ENCODE measurements at regions not wholly inside any gene's neighbourhood (a gene's known extent, or its start where the extent isn't known, plus 50 kb on each side); places are given as distances from the start of the nearest gene placed in this dataset.

- no peak overlapping the region for H3K27ac ChIP-seq (ENCODE audit: low read depth in 1 of 2, low read length in 2 of 2)
- H3K27me3 ChIP-seq (ENCODE audit: control insufficient read depth in 1 of 2, insufficient read depth in 2 of 2, low read length in 1 of 2), result no peaks in the 10 kb centered on the region
- intact Hi-C loops (cut with DNase I), result no loop called here
- WGBS, 2 donors, result 79 to 80% methylated on average over 2 of the region's 2 CpGs
- ATAC-seq (ENCODE audit: low FRiP score) (no peak), DNase-seq (no peak)
- no peaks in the 10 kb centered on the region for H3K4me1 ChIP-seq (ENCODE audit: control insufficient read depth in 1 of 2, insufficient read depth in 2 of 2, low read length in 2 of 2)
- peaks cover 1% of the 10 kb centered on the region for H3K9me3 ChIP-seq (ENCODE audit: control insufficient read depth, low read length)
- H3K36me3 ChIP-seq (ENCODE audit: control insufficient read depth in 1 of 2, insufficient read depth in 2 of 2, low read length in 1 of 2), result no peaks in the 10 kb centered on the region
- no peak overlapping the region for H3K4me3 ChIP-seq (ENCODE audit: low read length in 2 of 2)
Measured at GRCh38 chr5:164688437-164688836, 1183.0 kb downstream of the MAT2B start.

GRCh38 chr5:164708831-164709230 is 1203.4 kb downstream of the MAT2B start:
- DNase-seq (no peak), ATAC-seq (ENCODE audit: low FRiP score) (no peak)
- no peaks in the 10 kb centered on the region for H3K9me3 ChIP-seq (ENCODE audit: control insufficient read depth, low read length)
- H3K27me3 ChIP-seq (ENCODE audit: control insufficient read depth in 1 of 2, insufficient read depth in 2 of 2, low read length in 1 of 2), result peaks cover 0 to 1% of the 10 kb centered on the region in 2 donors
- no peaks in the 10 kb centered on the region for H3K36me3 ChIP-seq (ENCODE audit: control insufficient read depth in 1 of 2, insufficient read depth in 2 of 2, low read length in 1 of 2)
- H3K27ac ChIP-seq (ENCODE audit: low read depth in 1 of 2, low read length in 2 of 2), result no peak overlapping the region
- intact Hi-C loops (cut with DNase I), result no loop called here
- H3K4me3 ChIP-seq (ENCODE audit: low read length in 2 of 2), result no peak overlapping the region
- 12 to 16% methylated on average over 7 of the region's 7 CpGs for WGBS, 2 donors
- H3K4me1 ChIP-seq (ENCODE audit: control insufficient read depth in 1 of 2, insufficient read depth in 2 of 2, low read length in 2 of 2), result no peaks in the 10 kb centered on the region

- H3K9me3 ChIP-seq (ENCODE audit: control insufficient read depth, low read length), result no peaks in the 10 kb centered on the region
- H3K36me3 ChIP-seq (ENCODE audit: control insufficient read depth in 1 of 2, insufficient read depth in 2 of 2, low read length in 1 of 2), result no peaks in the 10 kb centered on the region
- no peak overlapping the region for H3K27ac ChIP-seq (ENCODE audit: low read depth in 1 of 2, low read length in 2 of 2)
- no peak for DNase-seq
- H3K4me1 ChIP-seq (ENCODE audit: control insufficient read depth in 1 of 2, insufficient read depth in 2 of 2, low read length in 2 of 2), result no peaks in the 10 kb centered on the region
- 68 to 70% methylated on average over 2 of the region's 2 CpGs for WGBS, 2 donors
- intact Hi-C loops (cut with DNase I), result no loop called here
- no peaks in the 10 kb centered on the region for H3K27me3 ChIP-seq (ENCODE audit: control insufficient read depth in 1 of 2, insufficient read depth in 2 of 2, low read length in 1 of 2)
- H3K4me3 ChIP-seq (ENCODE audit: low read length in 2 of 2), result no peak overlapping the region
- no peak for ATAC-seq (ENCODE audit: low FRiP score)
Measured at GRCh38 chr5:164713682-164714081, 1208.3 kb downstream of the MAT2B start.

GRCh38 chr5:164721116-164721515 is 1215.7 kb downstream of the MAT2B start:
- ATAC-seq (ENCODE audit: low FRiP score) (no peak), DNase-seq (no peak)
- no peak overlapping the region for H3K4me3 ChIP-seq (ENCODE audit: low read length in 2 of 2)
- no peaks in the 10 kb centered on the region for H3K36me3 ChIP-seq (ENCODE audit: control insufficient read depth in 1 of 2, insufficient read depth in 2 of 2, low read length in 1 of 2)
- H3K27me3 ChIP-seq (ENCODE audit: control insufficient read depth in 1 of 2, insufficient read depth in 2 of 2, low read length in 1 of 2), result no peaks in the 10 kb centered on the region
- no peaks in the 10 kb centered on the region for H3K4me1 ChIP-seq (ENCODE audit: control insufficient read depth in 1 of 2, insufficient read depth in 2 of 2, low read length in 2 of 2)
- H3K27ac ChIP-seq (ENCODE audit: low read depth in 1 of 2, low read length in 2 of 2), result no peak overlapping the region
- H3K9me3 ChIP-seq (ENCODE audit: control insufficient read depth, low read length), result no peaks in the 10 kb centered on the region
- intact Hi-C loops (cut with DNase I), result no loop called here

- H3K4me1 ChIP-seq (ENCODE audit: control insufficient read depth in 1 of 2, insufficient read depth in 2 of 2, low read length in 2 of 2), result no peaks in the 10 kb centered on the region
- no peaks in the 10 kb centered on the region for H3K36me3 ChIP-seq (ENCODE audit: control insufficient read depth in 1 of 2, insufficient read depth in 2 of 2, low read length in 1 of 2)
- H3K27ac ChIP-seq (ENCODE audit: low read depth in 1 of 2, low read length in 2 of 2), result no peak overlapping the region
- H3K9me3 ChIP-seq (ENCODE audit: control insufficient read depth, low read length), result no peaks in the 10 kb centered on the region
- ATAC-seq (ENCODE audit: low FRiP score) (no peak), DNase-seq (no peak)
- intact Hi-C loops (cut with DNase I), result no loop called here
- H3K4me3 ChIP-seq (ENCODE audit: low read length in 2 of 2), result no peak overlapping the region
- WGBS, 2 donors, result 82 to 85% methylated on average over 1 of the region's 1 CpG
- H3K27me3 ChIP-seq (ENCODE audit: control insufficient read depth in 1 of 2, insufficient read depth in 2 of 2, low read length in 1 of 2), result no peaks in the 10 kb centered on the region
Measured at GRCh38 chr5:164721656-164722055, 1216.2 kb downstream of the MAT2B start.

- Histone ChIP-seq H3K9me3 (ENCODE audit: control insufficient read depth, low read length) (no peaks in the 10 kb centered on the region), H3K4me3 (ENCODE audit: low read length in 2 of 2) (no peak overlapping the region), H3K36me3 (ENCODE audit: control insufficient read depth in 1 of 2, insufficient read depth in 2 of 2, low read length in 1 of 2) (no peaks in the 10 kb centered on the region), H3K27me3 (ENCODE audit: control insufficient read depth in 1 of 2, insufficient read depth in 2 of 2, low read length in 1 of 2) (no peaks in the 10 kb centered on the region), H3K27ac (ENCODE audit: low read depth in 1 of 2, low read length in 2 of 2) (no peak overlapping the region), H3K4me1 (ENCODE audit: control insufficient read depth in 1 of 2, insufficient read depth in 2 of 2, low read length in 2 of 2) (no peaks in the 10 kb centered on the region)
- DNase-seq (no peak), ATAC-seq (ENCODE audit: low FRiP score) (no peak)
- intact Hi-C loops (cut with DNase I), result no loop called here
- WGBS, 2 donors, result 32 to 57% methylated on average over 1 of the region's 1 CpG
Measured at GRCh38 chr5:164722702-164723101, 1217.3 kb downstream of the MAT2B start.

GRCh38 chr5:164727012-164727411 is 1221.6 kb downstream of the MAT2B start:
- no peak for ATAC-seq (ENCODE audit: low FRiP score)
- no peak overlapping the region for H3K4me3 ChIP-seq (ENCODE audit: low read length in 2 of 2)
- no peaks in the 10 kb centered on the region for H3K27me3 ChIP-seq (ENCODE audit: control insufficient read depth in 1 of 2, insufficient read depth in 2 of 2, low read length in 1 of 2)
- WGBS, 2 donors, result 71 to 74% methylated on average over 2 of the region's 2 CpGs
- H3K9me3 ChIP-seq (ENCODE audit: control insufficient read depth, low read length), result no peaks in the 10 kb centered on the region
- no peak overlapping the region for H3K27ac ChIP-seq (ENCODE audit: low read depth in 1 of 2, low read length in 2 of 2)
- no peaks in the 10 kb centered on the region for H3K4me1 ChIP-seq (ENCODE audit: control insufficient read depth in 1 of 2, insufficient read depth in 2 of 2, low read length in 2 of 2)
- DNase-seq, result no peak
- H3K36me3 ChIP-seq (ENCODE audit: control insufficient read depth in 1 of 2, insufficient read depth in 2 of 2, low read length in 1 of 2), result no peaks in the 10 kb centered on the region
- intact Hi-C loops (cut with DNase I), result no loop called here

GRCh38 chr5:164728733-164729132 is 1223.3 kb downstream of the MAT2B start:
- ATAC-seq (ENCODE audit: low FRiP score), result no peak
- no peak overlapping the region for H3K4me3 ChIP-seq (ENCODE audit: low read length in 2 of 2)
- no peaks in the 10 kb centered on the region for H3K9me3 ChIP-seq (ENCODE audit: control insufficient read depth, low read length)
- intact Hi-C loops (cut with DNase I), result no loop called here
- H3K36me3 ChIP-seq (ENCODE audit: control insufficient read depth in 1 of 2, insufficient read depth in 2 of 2, low read length in 1 of 2), result no peaks in the 10 kb centered on the region
- H3K27ac ChIP-seq (ENCODE audit: low read depth in 1 of 2, low read length in 2 of 2), result no peak overlapping the region
- no peaks in the 10 kb centered on the region for H3K4me1 ChIP-seq (ENCODE audit: control insufficient read depth in 1 of 2, insufficient read depth in 2 of 2, low read length in 2 of 2)
- no peak for DNase-seq
- no peaks in the 10 kb centered on the region for H3K27me3 ChIP-seq (ENCODE audit: control insufficient read depth in 1 of 2, insufficient read depth in 2 of 2, low read length in 1 of 2)
- WGBS, 2 donors, result 84 to 87% methylated on average over 3 of the region's 3 CpGs

GRCh38 chr5:164735334-164735733 is 1229.9 kb downstream of the MAT2B start:
- Histone ChIP-seq H3K4me1 (ENCODE audit: control insufficient read depth in 1 of 2, insufficient read depth in 2 of 2, low read length in 2 of 2) (no peaks in the 10 kb centered on the region), H3K4me3 (ENCODE audit: low read length in 2 of 2) (no peak overlapping the region), H3K36me3 (ENCODE audit: control insufficient read depth in 1 of 2, insufficient read depth in 2 of 2, low read length in 1 of 2) (no peaks in the 10 kb centered on the region), H3K27ac (ENCODE audit: low read depth in 1 of 2, low read length in 2 of 2) (no peak overlapping the region), H3K27me3 (ENCODE audit: control insufficient read depth in 1 of 2, insufficient read depth in 2 of 2, low read length in 1 of 2) (no peaks in the 10 kb centered on the region), H3K9me3 (ENCODE audit: control insufficient read depth, low read length) (no peaks in the 10 kb centered on the region)
- intact Hi-C loops (cut with DNase I), result no loop called here
- ATAC-seq (ENCODE audit: low FRiP score) (no peak), DNase-seq (no peak)

Measured in aorta (tissue), 5 donors.